Fibroblast of the conjunctiva (primary cell): ENCODE measurements at regions not wholly inside any gene's neighbourhood (a gene's known extent, or its start where the extent isn't known, plus 50 kb on each side); places are given as distances from the start of the nearest gene placed in this dataset.

Source experiments
- DNase-seq: peaks from one replicate; pipeline ENCODE4 v3.0.0-alpha.2; 2010; ENCODE audit warnings: low read depth

DNA sequence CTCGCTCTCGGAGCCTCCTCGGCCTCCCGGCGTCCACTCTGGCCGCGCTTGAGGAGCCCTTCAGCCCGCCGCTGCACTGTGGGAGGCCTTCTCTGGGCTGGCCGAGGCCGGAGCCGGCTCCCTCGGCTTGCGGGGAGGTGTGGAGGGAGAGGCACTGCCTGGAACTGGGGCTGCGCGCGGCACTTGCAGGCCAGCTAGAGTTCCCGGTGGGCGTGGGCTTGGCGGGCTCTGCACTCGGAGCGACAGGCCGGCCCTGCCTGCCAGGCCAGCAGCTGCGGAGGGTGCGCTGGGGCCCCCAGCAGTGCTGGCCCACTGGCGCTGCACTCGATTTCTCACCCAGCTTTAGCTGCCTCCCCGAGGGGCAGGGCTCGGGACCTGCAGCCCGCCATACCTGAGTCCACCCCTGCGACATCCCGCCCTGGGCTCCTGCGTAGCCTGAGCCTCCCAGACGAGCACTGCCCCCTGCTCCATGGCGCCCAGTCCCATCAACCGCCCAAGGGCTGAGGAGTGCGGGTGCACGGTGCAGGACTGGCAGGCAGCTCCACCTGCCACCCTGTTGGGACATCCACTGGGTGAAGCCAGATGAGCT, 765.0 kb downstream of the IGSF11 start:
- DNase-seq, result no peak

DNA sequence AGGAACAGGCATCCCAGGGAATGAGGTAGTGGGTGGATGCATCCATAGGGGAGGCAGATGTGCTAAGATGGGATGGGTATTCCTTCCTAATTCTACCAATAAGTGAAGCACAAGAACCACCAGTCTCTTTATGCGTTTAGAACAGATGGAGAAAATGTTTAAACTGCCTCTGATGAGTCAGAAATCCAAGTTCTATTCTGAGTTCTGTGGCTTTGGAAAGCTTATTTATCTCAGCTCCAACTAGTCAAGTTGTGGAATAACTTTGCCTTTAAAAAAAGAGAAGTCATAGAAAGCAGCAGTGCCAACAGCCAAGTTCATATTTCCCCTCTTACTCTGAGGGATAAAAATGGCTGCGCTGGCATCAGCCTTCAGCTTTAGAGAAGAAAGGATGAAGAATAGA, 761.7 kb downstream of the IGSF11 start:
- no peak for DNase-seq

DNA sequence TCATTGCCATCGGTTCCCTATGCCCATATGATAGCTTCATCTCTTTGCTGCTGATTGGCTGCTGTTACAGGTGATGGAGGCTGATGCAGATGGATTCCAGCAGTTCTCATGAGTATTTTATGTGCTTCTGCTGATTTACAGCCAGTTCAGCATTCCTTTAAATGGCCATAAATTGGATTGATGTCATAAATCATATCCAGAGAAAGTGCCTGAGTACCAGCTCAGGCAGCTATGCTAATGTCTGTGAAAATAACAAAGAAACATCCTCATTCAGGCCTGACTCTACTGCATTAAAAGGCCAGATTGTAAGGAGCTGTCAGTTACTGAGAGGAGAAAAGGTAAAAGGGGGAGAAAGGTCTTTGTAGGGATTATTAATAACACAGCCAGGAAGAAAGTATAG, 756.8 kb downstream of the IGSF11 start:
- no peak for DNase-seq

DNA sequence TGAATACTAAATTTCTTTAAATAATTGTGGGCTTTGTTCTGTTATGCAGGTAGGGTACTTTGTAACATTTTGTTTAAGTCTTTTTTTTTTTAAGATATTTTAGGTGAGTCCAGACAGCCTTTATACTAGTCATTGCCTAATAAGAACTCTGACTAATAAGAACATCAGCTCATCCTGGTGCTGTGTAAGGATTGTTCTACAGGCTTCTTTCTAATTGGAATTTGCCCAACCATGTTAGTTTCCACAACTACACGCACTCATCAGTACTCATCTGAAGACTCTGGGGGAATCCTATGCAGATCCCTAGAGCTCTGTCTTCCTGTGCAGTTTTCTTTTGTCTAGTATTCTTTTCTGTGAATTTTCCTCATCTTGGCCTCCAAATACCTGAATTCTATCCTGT, 741.8 kb downstream of the IGSF11 start:
- DNase-seq, result no peak

DNA sequence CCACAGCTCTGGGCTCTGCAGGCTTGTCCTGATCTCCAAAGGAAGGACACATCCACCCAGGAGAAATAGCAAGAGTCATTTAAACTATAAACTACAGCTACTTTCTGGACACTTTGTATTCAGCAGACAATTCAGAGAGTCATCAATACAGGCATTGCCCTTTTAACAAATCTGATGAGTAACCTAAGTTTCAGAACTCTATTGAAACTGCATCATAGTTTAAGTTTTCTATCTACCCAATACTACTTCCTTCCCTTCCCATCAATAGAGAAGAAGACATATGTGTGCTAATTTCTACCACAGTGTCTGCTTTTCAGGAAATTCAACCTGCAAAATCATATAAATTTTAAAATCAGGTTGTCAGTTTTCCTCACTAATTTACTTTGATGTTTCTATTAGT, 736.5 kb downstream of the IGSF11 start:
- no peak for DNase-seq

DNA sequence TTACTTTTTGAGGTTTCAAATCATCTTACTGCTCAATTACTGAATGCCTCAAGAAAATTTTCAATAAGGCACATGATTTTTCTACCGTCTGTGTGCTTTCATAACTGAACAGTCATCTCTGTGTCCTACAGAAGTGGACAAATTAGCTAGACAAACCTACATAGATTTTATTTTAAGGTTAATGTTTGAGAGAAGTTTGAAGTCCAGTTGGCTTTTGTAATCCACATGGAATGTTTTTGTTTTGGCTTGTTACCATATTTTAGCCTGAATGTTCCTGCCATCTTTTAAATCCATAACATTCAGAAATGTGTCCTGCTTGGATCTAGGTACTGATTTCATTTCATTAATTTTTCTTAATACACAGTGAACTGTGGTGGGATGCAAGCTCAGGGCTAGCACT, 730.1 kb downstream of the IGSF11 start:
- DNase-seq, result no peak

DNA sequence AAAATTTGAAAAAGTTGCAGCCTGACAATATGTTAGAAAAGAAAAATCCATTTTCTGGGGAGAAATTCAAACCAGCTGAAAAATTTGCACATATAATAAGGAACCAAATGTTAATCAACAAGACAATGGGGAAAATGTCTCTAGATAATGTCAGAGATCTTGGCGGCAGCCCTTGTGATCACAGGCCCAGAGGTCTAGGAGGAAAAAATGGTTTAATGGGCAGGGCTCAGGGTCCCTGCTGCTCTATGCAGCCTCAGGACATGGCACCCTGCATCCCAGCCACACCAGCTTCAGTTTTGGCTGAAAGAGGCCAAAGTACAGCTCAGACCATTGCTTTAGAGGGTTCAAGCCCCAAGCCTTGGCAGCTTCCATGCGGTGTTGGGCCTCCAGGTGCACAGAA, 701.9 kb downstream of the IGSF11 start:
- no peak for DNase-seq

DNA sequence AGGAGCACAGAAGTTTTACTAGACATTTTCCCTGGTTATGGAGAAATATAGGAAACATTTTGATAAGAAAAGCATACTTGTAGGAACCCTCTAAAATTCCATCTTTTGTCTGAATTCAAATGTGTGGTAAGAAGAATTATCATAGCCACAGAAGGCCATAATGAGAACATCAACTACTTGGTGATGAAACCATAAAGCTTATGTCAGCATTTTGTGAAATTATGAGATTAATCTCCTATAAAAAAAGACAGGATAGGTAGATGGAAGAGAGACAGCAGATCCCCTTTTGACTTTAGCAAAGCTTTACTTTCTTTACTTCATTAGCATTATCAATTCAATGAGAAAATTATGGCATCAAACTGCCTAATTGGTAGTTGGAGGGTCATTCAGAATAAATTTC, 697.0 kb downstream of the IGSF11 start:
- DNase-seq, result no peak

DNA sequence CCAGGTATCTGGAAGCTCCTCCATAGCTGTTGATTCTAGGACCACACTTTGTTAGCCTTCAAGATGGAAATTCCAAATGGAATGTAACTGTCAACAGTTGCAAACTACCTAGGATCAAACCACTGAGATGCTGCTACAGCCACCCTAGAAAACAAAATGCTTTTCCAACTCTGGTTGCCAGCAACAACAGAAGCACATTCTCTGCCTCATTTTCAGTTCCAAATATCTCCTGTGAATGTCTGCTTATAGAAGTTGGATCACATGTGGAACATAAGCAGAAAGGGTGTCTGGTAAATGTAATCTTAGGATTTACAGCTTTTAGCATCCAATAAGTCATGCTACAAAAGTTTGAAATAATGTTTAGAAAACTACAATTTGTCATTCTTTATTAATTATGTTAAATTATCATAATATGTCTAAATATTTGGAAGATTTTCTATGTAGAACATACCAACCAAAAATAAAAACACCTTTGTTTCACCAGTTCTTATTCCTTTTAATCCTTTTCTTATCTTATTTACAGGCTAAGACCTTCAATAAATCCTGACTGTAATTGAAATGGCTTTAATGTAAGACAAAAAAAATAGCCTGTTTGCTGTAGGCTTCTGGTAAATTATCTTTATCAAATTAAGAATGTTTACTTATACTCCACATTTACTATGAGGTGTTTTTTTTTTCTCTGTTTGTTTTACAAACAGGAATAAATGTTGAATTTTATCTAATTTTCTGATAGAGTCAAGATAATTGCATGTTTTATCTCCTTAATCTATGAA, 687.1 kb downstream of the IGSF11 start:
- DNase-seq, result no peak

DNA sequence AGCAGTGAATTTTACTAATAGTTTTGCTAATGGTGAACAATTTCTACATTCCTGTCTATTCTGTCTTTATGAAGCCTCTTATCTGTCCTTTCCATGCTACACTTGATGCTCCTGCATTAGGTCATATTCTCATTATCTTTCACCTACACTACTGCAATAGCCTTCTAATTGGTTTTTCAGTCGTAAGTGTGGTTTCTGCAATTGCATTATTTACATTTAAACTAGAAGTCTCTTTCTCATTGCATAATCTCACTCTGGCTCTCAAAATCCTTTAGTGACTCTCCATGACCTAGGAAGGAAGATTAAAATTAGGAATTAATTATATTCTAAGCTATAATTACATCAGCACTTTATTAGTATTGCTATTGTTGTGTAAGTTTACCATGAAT, 686.5 kb downstream of the IGSF11 start:
- no peak for DNase-seq

DNA sequence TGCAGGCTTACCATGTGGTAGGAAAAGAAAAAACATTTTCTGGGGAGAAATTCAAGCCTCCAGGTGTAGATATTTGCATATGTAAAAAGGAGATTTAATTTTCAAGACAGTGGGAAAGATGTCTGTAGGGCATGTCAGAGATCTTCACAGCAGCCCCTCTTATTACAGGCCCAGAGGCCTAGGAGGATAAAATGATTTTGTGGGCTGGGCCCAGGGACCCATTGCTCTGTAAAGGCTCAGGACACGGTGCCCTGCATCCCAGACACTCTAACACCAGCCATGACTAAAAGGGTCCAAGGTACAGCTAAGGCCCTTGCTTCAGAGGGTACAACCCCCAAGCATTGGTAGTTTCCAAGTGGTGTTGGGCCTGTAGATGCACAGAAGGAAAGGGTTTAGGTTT, 680.1 kb downstream of the IGSF11 start:
- no peak for DNase-seq

DNA sequence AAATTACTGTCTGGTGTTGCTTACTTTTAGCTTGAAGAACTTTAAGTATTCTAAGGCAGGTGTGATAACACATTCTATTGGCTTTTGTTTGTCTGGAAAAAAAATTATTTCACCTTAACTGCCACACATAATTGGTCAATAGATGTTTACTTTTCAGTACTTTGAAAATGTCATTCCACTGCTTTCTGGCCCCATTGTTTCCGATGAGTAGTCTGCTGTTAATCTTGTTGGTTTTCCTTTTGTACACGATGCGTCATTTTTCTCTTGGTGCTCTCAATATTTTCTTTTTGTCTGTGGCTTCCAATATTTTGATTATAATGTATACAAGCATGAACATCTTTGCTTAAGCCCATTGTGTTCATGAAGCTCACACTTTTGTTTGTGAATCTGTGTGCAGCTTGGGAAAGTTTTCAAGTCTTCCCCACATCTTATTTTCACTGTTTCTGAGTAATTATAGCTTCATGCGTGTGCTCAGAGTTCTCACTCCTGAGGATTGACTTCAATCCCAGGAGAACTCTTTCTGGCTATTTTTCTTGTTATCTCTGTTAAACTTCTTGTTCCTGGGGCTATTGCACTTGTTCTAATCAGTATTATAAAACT, 664.7 kb downstream of the IGSF11 start:
- DNase-seq, result no peak

DNA sequence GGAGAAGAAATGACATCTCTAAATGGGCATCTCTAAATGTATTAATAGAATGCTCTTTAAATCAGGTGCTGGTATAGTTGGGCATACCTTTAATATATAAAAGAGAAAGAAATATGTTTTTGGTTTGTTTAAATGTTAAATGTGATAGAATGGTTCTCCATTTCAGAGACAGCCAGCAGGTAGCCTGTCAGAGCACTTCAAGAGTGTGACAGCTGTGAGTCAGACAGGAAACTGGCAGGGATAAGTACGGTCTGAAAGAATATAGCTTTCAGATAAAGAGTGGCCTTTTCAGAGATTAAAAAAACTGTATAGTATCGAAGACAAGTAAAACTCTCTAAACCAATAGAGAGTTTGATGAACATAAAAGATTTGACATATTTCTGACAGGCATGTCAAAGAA, 654.1 kb downstream of the IGSF11 start:
- no peak for DNase-seq

DNA sequence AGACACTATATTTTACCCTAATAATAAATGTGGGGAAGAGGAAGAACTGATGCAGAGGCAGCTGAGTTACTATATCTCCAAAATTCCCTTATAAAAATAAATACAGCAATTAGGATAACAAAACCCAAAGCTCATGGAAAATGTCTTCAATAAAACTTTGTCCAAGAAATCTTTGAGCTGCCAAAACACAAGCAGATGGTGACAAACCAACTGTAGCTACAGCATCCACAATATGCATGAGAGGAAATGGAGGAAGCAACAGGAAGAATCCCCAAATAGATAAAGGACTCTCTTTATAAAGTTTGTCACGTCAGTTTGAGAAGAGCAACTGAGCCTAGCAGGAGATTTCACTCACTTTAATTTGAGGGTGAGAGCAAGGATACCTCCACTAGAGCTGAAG, 638.2 kb downstream of the IGSF11 start:
- DNase-seq, result no peak

DNA sequence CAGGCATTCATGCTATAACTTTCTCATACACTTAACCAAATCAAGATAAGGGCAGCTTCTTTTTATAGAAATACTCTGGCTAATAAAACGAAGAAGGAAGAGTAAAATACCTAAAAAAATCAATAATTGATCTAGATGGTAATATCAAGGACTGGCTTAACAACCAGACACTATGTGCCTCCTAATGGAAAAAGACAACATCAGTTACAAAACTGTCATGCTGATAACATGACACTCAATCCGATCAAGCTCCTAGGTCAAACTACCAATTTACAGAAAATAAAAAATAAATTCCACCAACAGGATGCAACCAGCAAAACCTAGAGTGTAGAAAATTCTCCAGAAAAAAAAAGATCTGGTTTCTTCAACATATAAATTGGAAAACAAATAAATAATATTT, 634.6 kb downstream of the IGSF11 start:
- no peak for DNase-seq

DNA sequence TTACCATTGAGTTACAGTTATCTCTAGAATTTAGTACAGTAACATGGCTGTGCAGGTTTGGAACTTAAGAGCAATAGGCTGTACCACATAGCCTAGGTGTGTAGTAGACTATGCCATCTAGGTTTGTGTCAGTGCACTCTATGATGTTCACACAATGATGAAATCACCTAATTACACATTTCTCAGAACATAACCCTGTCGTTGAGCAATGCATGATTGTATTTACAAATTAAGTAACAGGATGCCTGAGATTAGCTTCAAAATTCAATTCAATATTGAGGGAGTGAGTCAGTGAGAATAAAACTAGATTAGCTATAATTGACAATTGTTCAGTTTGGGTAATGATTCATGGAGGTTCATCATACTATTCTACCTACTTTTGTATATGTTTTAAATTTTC, 633.8 kb downstream of the IGSF11 start:
- DNase-seq, result no peak

DNA sequence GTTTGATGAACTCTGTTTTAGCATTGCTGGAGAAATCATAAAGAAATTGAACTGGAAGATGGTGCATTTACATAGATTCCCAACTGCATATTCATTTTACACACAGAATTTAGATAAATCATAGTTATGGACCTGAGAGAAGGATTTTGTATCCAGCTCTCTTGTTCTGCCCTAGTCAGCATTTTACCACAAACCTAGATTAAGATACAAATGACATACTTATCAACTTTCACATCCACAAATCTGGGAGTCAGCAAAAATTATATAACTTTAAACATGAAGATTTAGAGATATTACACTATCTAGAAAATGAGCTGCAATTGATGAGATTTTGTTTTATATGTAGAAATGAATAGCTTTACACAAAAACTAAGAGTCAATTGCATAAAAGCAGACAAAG, 632.8 kb downstream of the IGSF11 start:
- no peak for DNase-seq

DNA sequence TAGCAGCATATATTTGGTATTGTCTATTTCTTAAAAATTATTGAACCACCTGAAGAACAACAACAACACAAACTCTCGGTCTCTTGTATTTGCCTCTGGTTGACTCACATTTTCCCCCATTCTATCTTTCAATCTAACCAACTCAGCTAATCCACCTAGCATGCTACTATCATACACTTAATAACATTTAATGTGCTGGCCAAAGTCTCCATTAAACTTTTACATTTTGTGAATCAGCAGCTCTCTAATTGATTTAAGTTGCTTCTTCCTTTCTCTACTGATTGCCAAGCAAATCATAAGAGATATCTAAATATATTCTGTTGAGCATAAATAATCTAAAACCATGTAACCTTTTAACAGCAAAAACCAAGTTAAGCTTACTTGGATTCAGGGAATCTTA, 631.7 kb downstream of the IGSF11 start:
- no peak for DNase-seq

DNA sequence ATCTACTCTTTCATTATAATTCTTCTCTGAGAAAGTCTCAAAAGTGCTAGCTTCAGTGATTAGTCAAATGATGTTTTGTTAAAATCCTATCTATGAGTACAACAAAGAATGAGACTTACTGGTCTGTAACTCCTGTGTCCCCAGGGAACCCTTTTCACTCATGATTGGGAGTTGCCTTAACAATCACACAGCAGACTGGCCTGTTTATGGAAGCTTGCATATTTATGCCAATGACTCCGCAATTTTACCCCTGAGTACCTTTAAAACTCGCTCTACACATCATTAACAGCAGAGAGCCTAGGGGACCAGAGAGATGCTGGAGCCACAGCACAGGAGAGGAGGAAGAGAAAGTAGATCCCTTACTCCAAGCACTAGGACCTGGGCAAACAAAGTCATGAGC, 628.1 kb downstream of the IGSF11 start:
- DNase-seq, result no peak

DNA sequence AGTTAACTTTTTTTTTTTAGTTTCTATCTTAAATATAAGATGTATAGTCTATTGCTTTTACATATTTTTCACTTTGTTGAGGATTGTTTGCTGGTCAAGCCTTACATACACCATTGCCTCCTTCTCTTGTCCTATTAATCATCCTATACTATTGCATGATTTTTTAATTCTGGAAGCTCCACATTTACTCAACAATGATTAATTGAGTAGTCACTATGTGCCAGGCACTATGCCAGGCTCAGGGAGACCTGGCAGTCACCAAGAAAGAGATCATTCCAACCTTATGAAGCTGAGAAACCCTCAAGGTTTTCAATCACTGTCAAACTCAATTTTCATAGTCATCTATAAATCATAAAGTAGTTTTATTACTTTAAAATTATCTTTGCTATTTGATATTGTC, 626.2 kb downstream of the IGSF11 start:
- no peak for DNase-seq

DNA sequence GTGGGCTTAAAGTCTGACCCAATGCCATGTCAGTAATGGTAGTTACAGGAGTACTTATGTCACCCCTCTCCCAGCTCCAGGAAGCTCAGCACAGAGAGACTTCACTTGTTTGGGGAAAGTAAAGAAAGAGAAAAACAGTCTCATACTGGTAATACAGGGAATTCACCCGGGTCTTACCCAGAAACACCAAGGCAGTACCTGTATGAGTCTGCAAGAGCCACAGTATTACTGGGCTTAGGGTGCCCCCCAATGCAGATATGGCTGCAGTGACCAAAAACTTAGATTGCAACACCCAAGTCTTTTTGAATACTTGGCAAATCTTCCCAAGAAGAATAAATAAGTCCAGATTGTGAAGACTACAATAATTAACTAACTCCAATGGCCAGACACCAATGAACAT, 622.1 kb downstream of the IGSF11 start:
- no peak for DNase-seq

DNA sequence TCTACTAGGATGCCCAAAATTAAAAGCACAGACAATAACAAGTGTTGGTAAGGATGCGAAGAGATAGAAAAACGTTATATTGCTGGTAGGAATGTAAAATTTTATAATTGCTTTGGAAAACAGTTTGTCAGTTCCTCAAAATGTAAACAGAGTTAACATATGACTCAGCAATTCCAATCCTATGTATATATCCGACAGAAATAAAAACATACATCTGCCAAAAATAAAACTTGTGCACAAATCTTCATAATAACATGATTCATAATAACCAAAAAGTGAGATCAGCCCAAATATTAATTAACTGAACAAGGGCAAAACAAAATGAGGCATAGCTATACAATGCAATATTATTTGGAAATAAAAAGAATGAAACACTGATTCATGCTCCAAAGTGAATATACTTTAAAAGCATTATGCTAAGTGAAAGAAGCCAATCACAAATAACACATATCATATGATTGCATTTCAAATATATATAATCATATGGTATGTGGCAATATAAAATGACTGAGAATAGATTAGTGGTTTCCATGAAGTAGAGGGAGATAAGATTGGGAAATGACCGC, 609.3 kb downstream of the IGSF11 start:
- DNase-seq, result no peak

DNA sequence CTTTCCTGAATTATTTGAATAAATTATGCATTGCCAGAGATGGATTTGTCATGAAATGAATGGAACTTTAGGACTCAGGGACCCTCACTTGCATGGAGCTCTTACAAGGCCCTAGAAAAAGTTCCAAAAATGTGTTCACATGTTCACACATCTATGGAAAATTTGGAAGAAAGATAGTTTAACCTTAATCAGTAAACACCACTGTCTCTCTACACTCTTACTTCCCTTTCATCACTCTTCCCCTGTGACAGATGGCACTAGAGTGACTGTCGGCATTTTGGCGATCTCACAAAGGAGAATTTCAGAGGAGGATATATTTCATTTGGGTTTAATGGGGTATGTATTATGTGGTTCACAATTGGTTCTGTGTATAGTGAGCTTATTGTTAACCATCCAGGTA, 600.8 kb downstream of the IGSF11 start:
- no peak for DNase-seq
